Head of caudate nucleus (tissue), 42 donors: ENCODE measurements at regions not wholly inside any gene's neighbourhood (a gene's known extent, or its start where the extent isn't known, plus 50 kb on each side); places are given as distances from the start of the nearest gene placed in this dataset.

Experiments
- DNase-seq, 42 donors: peaks; one replicate each; pipeline versions ENCODE4 v3.0.0 to v3.0.0-alpha.2; 2020 to 2021; ENCODE audit warnings: mixed read lengths in 7 of 42
- intact Hi-C: fragments of 100-400 bp; cut with DNase I; formaldehyde crosslinking; loops from one replicate; pipeline ENCODE4 v1.15.0; 2022

DNA sequence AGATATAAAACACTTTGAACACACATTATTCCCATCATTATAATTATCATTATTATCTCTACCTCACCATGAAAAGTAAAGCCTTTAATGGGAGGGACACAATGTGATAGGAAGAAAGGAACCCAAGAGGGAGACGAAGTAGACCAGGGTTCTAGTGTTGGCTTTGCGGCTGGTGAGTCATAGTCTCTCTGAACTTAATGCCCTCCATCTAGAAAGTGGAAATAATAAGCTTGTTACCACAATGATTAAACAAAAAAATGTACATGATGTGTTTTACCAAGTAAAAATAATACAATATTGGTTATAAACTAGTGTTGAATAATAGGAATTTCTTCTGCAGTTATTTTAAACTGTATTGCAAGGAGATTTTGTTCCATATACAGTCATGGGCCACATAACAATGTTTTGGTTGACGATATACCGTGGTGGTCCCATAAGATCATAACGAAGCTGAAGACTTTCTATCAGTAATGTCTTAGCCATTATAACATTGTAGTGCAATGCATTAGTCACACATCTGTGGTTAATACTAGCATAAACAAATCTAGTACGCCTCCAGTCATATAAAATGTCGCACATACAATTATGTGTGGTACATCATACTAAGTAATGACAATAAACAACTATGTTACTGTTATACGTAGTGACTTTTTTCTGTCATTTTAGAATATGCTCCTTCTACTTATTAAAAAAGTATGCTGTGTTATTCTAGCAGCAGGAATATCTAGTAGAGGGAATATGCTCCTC lies 450.6 kb upstream of the SORCS1 start:
- no peak for DNase-seq

DNA sequence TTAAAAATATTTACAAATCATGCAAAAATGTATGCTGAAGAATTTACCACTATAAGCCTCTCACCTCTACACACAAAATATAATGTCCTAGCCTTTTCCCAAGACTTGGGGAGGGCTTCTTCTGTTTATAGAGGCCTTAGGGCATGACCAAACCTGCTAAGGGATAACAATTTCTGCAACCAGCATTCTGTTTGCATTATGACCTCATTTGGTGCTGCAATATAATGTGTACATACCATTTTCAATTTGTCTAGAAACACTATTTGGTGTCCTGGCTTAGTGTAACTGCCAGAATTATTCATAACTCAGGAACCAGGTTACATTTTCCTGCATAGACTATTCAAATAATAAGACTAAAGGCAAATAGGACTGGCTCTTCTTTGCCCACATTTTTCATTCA lies 446.6 kb upstream of the SORCS1 start:
- no peak for DNase-seq
- intact Hi-C loops = no loop called here

More for the DNA sequence above, 450.6 kb upstream of the SORCS1 start:
- intact Hi-C loops = no loop called here

DNA sequence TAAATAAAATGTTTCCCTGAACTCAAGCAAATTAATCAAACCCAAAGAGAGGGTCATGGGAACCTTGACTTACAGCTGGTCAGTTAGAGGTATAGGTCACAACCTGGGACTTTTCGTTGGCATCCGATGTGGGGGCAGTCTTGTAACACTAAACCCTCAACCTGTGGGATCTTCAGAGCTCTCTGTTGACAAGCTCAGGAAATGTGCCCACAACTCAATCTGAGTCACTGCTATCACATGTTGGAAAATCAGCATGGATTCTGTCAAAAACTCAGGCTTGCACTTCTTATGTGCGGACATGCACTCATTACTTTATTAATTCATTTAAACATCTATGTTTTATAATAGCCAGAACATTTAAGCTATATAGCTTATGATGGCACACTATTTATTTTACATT lies 424.6 kb upstream of the SORCS1 start:
- intact Hi-C loops = no loop called here
- DNase-seq = no peak

DNA sequence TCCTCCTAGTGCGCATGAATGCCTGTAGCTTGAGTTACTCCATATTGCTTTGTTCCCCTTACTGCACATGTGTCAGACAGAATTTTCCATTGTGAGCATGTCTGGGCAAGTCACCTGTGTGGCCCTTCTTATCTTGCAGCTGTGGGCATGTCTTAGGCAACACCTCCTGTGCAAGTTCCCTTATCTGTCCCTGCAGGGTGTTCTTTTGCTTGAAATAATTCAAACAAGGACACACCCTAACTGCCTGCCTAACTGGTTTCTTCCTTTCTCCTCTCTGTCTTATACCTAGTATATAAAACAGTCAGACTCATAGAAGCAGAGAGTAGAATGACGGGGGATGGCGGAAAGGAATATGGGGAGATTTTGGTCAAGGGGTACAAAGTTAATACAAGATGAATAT lies 421.1 kb upstream of the SORCS1 start:
- DNase-seq = no peak
- intact Hi-C loops = no loop called here

GRCh38 chr10:107583974-107584373 lies 419.5 kb upstream of the SORCS1 start:
- intact Hi-C loops = no loop called here
- DNase-seq = no peak

GRCh38 chr10:107579970-107580369 lies 415.5 kb upstream of the SORCS1 start:
- intact Hi-C loops = no loop called here

DNA sequence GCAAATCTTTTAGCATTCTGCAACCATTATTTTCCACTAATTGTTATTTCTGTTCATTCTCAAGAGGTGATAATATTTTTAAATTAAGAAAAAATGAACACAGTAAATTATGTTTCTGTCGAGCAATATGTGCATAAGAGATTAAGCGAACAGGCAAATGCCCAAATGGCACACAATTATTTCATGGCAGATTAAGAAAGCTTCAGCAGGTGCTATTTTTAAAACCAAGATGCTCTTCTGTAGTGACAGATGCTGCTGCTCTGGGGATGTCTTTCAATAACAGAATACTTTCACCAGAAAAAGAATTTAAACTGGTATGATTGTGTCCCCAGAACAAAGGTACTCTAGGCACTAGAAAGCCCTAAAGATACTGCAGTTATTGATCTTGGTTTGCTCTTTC lies 412.7 kb upstream of the SORCS1 start:
- intact Hi-C loops = no loop called here
- DNase-seq = no peak

More at GRCh38 chr10:107579970-107580369, 415.5 kb upstream of the SORCS1 start:
- no peak for DNase-seq

GRCh38 chr10:107576746-107577145 lies 412.2 kb upstream of the SORCS1 start:
- intact Hi-C loops = no loop called here
- peak in 8 of 42 donors; percentile 1 to 27 (median 14) for DNase-seq

DNA sequence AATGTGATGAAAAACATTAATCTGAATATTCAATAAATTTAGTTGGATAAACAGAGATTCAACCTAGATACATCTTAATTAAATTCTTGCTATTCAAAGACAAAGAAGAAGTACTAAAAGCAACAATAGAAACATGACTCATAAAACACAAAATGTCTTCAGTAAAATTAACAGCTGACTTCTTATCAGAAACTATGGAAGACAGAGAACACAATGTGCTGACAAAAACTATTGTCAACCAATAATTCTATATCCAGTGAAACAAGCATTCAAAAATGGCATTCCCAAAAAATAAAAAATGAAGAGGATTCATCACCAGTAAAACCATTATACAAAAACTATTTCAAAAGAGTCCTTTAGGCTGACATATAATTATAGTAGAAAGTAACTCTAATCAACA lies 400.5 kb upstream of the SORCS1 start:
- intact Hi-C loops = no loop called here
- no peak for DNase-seq

DNA sequence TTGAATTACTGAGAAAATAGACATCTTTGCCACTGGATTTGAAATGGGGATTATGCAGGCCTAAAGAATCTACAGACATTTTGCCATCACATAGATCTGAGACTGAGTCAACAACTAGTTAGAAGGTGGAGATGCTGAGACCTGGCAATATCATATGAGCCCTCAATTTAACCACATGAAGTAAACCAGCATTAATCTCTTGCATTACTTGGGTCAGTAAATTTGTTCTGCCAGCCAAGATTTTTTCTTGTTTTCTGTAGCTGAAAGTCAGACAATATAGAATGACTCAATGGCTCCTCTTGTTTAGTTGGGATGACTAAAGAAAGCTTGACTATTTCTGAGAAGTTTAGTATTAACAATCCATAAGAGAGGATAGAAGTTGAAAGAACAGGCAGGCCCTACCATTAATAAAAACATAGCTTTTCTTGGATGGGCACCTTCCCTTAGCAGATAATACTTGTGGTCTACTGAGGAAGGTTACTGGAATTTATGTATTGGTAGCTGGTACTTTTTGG lies 396.7 kb upstream of the SORCS1 start:
- intact Hi-C loops = no loop called here
- no peak for DNase-seq

DNA sequence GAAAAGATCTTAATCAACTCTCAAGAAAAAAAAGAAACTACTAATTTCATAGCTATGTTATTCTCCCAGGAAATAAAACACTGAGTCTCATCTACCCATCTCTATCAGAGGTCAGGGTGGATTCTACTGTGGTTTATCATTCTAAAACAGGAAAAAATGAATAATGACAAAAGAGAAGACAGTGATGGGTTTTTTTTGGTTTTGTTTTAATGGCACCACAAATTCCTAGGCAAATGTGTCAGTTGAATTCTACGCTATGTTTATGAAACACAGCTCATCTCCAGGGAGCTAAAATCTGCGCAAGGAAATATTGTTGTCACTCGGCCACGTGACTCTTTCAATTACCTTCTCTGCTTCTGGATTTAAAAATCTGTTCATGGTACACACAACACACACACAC lies 393.4 kb upstream of the SORCS1 start:
- intact Hi-C loops = no loop called here
- DNase-seq = no peak

DNA sequence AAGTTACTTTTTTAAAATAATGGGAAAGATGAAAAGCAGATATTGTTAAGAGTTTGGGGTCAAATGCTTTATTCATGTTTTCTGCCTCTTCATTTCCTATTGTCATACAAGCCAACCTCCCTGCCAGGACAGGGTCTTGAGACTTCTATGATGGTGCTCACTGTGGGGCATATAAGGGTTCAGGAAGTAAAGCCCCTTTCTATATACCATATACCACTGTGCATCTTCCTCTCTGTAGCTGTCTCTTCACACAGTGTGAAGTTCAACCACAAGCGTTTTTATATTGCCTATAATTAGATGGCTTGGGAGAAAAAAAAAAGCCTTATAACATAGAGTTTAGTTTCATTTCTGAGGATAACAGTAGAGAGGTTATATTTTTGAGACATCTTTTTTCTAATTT lies 389.8 kb upstream of the SORCS1 start:
- intact Hi-C loops = no loop called here
- DNase-seq = no peak

DNA sequence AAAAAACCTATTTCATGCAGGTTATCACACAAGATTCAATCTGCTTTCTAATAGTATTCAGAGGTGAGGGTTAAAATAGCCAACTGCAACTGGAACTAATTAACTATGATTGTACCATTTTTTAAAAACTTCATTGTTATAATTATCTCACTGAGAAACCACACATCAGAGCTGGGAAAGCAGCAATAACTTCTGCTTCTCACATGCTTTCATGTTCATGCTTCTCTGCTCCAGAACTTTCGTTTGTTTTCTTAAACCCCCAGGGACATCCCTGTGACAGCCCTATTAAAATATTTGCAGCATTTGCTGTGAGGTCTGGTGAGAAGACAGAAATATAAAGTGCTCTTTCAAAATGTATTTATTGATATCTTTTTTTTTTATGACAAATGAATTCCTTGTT lies 389.0 kb upstream of the SORCS1 start:
- DNase-seq = no peak
- intact Hi-C loops = no loop called here

DNA sequence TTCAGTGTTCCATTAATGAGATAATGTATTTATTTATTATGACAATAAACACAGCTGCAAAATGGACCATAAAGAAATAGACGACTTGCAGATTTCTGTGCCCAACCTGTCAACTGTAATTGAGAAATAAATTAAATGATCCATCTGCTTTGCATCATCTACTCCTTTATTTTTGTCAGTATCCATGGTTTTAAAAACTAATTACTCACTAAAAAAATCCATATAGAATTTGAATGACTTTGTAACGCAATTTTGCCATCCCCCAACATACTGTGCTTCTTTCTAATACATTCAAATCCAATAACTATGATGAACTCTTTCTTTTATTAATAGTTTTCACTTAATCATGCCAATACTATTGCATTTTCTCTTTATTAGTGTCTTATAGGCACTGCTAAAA lies 388.5 kb upstream of the SORCS1 start:
- no peak for DNase-seq
- intact Hi-C loops = no loop called here

GRCh38 chr10:107548301-107548700 lies 383.8 kb upstream of the SORCS1 start:
- peak; percentile 30 to 94 (median 72) for DNase-seq
- intact Hi-C loops = no loop called here

DNA sequence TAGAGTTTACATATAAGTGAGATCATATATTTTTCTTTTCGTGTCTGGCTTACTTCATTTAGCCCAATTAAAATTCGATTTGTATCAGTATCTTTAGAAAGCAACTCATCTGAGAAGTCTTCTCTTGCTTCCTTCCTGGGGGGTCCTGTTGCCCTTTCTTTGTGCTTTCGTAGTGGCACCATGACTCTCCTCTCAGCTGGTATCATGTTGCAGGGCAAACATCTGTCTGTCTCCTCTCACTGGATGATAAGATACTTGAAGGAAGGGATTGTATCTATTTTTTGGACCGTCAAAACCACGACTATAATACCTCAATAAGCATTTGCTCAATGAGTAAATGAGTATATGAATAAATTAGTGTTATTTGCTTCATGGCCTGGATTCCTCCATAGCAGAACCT lies 382.5 kb upstream of the SORCS1 start:
- DNase-seq = no peak
- intact Hi-C loops = no loop called here

- peak in 12 of 42 donors; percentile 6 to 61 (median 20) for DNase-seq
- intact Hi-C loops = no loop called here
These were observed 381.8 kb upstream of the SORCS1 start for GRCh38 chr10:107546284-107546683.

DNA sequence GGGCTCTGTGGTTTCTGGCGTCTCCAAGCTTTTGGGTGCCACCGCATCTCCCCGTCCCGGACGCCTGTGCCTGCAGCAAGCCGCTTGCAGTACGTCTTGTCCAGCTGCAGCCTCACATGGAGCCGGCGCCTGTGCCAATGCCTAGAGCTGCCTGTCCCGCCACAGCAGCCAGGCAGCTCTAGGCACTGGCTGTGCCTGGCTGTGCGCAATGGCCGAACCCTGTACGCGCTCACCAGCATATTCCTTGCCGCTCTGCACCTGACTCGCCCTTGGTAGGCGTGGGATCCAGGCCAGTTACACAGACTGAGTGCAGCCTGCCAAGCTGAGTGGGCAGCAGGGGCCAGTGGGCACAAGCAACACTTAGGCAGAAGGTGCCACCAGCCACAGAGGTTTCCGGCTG lies 381.2 kb upstream of the SORCS1 start:
- DNase-seq = peak in 4 of 42 donors; percentile 5 to 44 (median 19)
- intact Hi-C loops = no loop called here

- intact Hi-C loops = no loop called here
- DNase-seq = no peak
These were observed 380.4 kb upstream of the SORCS1 start for GRCh38 chr10:107544706-107545520.

DNA sequence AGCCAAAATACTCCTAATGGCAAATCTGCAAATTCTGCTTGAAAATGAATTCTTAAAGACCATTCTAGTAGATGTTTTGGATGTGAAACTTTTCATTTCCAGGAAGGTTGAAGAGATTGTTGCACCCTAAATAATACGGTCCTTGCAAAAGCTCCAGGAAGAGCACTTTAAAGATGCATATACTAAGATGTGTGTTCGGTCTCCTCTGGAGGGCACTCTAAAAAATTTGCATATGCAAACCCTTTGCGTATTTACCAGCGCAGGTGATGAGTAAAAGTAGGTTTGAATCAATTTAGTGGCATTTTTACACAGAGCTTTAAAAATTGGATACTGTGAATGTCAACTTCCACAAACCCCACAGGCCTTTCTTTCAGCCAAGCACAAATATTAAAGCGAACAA lies 378.1 kb upstream of the SORCS1 start:
- no peak for DNase-seq
- intact Hi-C loops = no loop called here
